ENCODE measurements at regions not wholly inside any gene's neighbourhood (a gene's known extent, or its start where the extent isn't known, plus 50 kb on each side); places are given as distances from the start of the nearest gene placed in this dataset.

GRCh38 chr7:115191526-115191925, 269.6 kb downstream of the MDFIC start:
- no peaks in the 10 kb centered on the region for H4K20me1 ChIP-seq (replicated peaks; ENCODE audit: insufficient read depth)
- Mint-ChIP-seq H3K9me3 (no peaks in the 10 kb centered on the region), H3K27ac (no peak overlapping the region)

More at GRCh38 chr7:115191526-115191925, 269.6 kb downstream of the MDFIC start:
- ATAC-seq (no peak), DNase-seq (ENCODE audit: low spot score) (no peak)
- Mint-ChIP-seq H3K4me1 (no peaks in the 10 kb centered on the region), H3K36me3 (ENCODE audit: low read depth) (no peaks in the 10 kb centered on the region), H3K27me3 (ENCODE audit: insufficient read depth, low read depth, poor library complexity) (no peaks in the 10 kb centered on the region), H3K4me3 (no peak overlapping the region)
- H3K27ac ChIP-seq (ENCODE audit: low read depth): no peak overlapping the region
- H3K27me3 ChIP-seq (ENCODE audit: insufficient read depth): no peaks in the 10 kb centered on the region
- H3K4me3 ChIP-seq: no peak overlapping the region
- no peak overlapping the region for H2AFZ ChIP-seq
- H3K36me3 ChIP-seq (ENCODE audit: insufficient read depth): no peaks in the 10 kb centered on the region
- H3K79me2 ChIP-seq (replicated peaks; ENCODE audit: insufficient read depth): no peaks in the 10 kb centered on the region
- H3K4me2 ChIP-seq: no peak overlapping the region
- no peaks in the 10 kb centered on the region for H3K9me2 ChIP-seq (ENCODE audit: insufficient read depth)
- H3F3A ChIP-seq (replicated peaks; ENCODE audit: low read depth): no peaks in the 10 kb centered on the region
- H3K4me1 ChIP-seq (ENCODE audit: insufficient read depth): no peaks in the 10 kb centered on the region
- TF ChIP-seq EZH2 (IDR thresholded peaks at IDR 0.05; ENCODE audit: low read depth, unreplicated experiment): no peak
- TF ChIP-seq ZNF114 (CRISPR knock-in tag; IDR thresholded peaks at IDR 0.05): no peak
- TF ChIP-seq POLR2AphosphoS5 (IDR thresholded peaks at IDR 0.05; ENCODE audit: low read depth): no peak
- TF ChIP-seq ZNF462 (CRISPR knock-in tag; IDR thresholded peaks at IDR 0.05): no peak
- TF ChIP-seq JUNB (IDR thresholded peaks at IDR 0.05; ENCODE audit: unreplicated experiment): no peak
- no peak for TF ChIP-seq REST (IDR thresholded peaks at IDR 0.05; ENCODE audit: unreplicated experiment)
- TF ChIP-seq ZNF331 (CRISPR knock-in tag; IDR thresholded peaks at IDR 0.05; ENCODE audit: low read depth): no peak
- TF ChIP-seq CREB1 (CRISPR knock-in tag; IDR thresholded peaks at IDR 0.05; ENCODE audit: low read depth): no peak
- no peak for TF ChIP-seq STAT1 (IDR thresholded peaks at IDR 0.05; ENCODE audit: unreplicated experiment)
